Hepatocyte (in vitro differentiated cells): ENCODE measurements at regions not wholly inside any gene's neighbourhood (a gene's known extent, or its start where the extent isn't known, plus 50 kb on each side); places are given as distances from the start of the nearest gene placed in this dataset.

Experiments
- DNase-seq: peaks from one replicate; pipeline ENCODE4 v3.0.0-alpha.2; 2016; ENCODE audit warnings: low spot score
- H2AFZ ChIP-seq: fragments of 200-600 bp; sonication (generic); 2 replicates; pipeline ENCODE4 v1.6.0; 2016; ENCODE audit warnings: antibody characterized with exemption, mild to moderate bottlenecking
- H3K27ac ChIP-seq: fragments of 200-600 bp; sonication (generic); 2 replicates; pipeline ENCODE4 v1.5.1; 2016; ENCODE audit warnings: mild to moderate bottlenecking
- H3K27me3 ChIP-seq: fragments of 200-600 bp; sonication (generic); 2 replicates; pipeline ENCODE4 v1.6.1; 2016
- H3K36me3 ChIP-seq: fragments of 200-600 bp; sonication (generic); replicated peaks from 2 replicates; pipeline ENCODE4 v1.5.1; 2016; ENCODE audit warnings: low read depth; ENCODE audit not compliant: insufficient read depth
- H3K4me1 ChIP-seq: fragments of 200-600 bp; sonication (generic); 2 replicates; pipeline ENCODE4 v1.5.1; 2016; ENCODE audit warnings: mild to moderate bottlenecking, moderate library complexity; ENCODE audit not compliant: insufficient read depth
- H3K4me2 ChIP-seq: fragments of 200-600 bp; sonication (generic); 2 replicates; pipeline ENCODE4 v1.6.0; 2016
- H3K4me3 ChIP-seq: fragments of 200-600 bp; sonication (generic); 2 replicates; pipeline ENCODE4 v1.5.1; 2016; ENCODE audit warnings: mild to moderate bottlenecking
- H3K79me2 ChIP-seq: fragments of 200-600 bp; sonication (generic); 2 replicates; pipeline ENCODE4 v1.6.0; 2017; ENCODE audit warnings: mild to moderate bottlenecking
- H3K9me2 ChIP-seq: fragments of 200-600 bp; sonication (generic); replicated peaks from 2 replicates; pipeline ENCODE4 v1.6.0; 2017; ENCODE audit warnings: mild to moderate bottlenecking; ENCODE audit not compliant: insufficient read depth
- H3K9me3 ChIP-seq: fragments of 200-600 bp; sonication (generic); 2 replicates; pipeline ENCODE4 v1.5.1; 2016; ENCODE audit warnings: low read depth, mild to moderate bottlenecking
- H4K20me1 ChIP-seq: fragments of 200-600 bp; sonication (generic); 2 replicates; pipeline ENCODE4 v1.6.0; 2016; ENCODE audit warnings: mild to moderate bottlenecking; ENCODE audit not compliant: insufficient read depth, poor library complexity, severe bottlenecking
- EZH2 ChIP-seq: fragments of 200-600 bp; sonication (generic); IDR thresholded peaks from 2 replicates; pipeline ENCODE4 v1.6.1; 2016; ENCODE audit warnings: antibody characterized with exemption, mild to moderate bottlenecking, borderline replicate concordance
- EZH2phosphoT487 ChIP-seq: fragments of 200-600 bp; sonication (generic); IDR thresholded peaks from one replicate; pipeline ENCODE4 v1.6.1; 2018; ENCODE audit warnings: antibody characterized with exemption, mild to moderate bottlenecking, low read depth, moderate library complexity; ENCODE audit not compliant: unreplicated experiment, severe bottlenecking
- WGBS: methylation state at CpG from one replicate; pipeline ENCODE4 v1.1.6; 2016; ENCODE audit warnings: low lambda C conversion rate; ENCODE audit errors: missing lambda C conversion rate; 5-methylcytosine and 5-hydroxymethylcytosine counted together
- TF ChIP-seq, protein P1 (sequence below): fragments of 200-600 bp; sonication (generic); IDR thresholded peaks from 2 replicates; pipeline ENCODE4 v1.5.1; 2016; ENCODE audit warnings: antibody characterized with exemption, mild to moderate bottlenecking; ENCODE audit not compliant: poor library complexity

DNA sequence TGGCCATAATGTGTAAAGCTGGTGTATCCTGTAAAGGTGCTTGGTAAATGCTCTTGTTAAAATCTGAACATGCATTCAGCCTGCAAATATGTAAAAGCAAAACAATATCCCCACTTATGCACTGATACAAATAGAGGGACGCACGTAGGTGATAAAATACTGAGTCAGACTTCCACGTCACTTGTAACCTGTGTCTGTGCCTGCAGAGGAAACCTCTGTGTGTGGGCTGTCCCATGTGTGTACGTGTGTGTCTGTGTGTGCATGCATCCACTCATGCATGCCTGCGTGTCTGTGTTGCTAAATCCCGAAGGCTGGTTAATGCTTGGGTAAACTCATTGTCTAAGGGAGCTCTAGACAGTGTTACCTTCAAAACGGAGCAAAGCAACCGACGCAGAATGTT lies 68.9 kb downstream of the KLF6 start:
- 76% methylated on average over 9 of the region's 9 CpGs for WGBS
- no peak for DNase-seq

DNA sequence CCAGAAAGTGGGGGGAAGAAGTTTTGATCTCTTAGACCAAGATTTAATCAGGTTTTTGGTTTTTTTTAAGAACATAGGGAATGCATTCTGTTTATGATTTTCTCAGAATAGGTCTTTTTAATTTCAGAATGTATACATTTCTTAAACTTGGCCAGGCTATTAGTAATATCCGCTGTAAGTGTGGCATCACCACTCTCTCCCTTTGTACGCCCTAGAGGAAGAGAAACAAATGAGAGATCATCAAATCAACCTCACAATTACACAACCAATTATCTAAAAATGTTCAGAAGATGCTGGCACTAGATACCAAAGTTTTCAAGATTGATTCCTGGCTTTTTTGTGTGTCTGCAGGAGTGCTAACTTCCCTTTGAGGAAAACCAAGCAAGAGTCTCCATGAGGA lies 70.0 kb downstream of the KLF6 start:
- Histone ChIP-seq H3K9me2 (no peaks in the 10 kb centered on the region), H3K4me2 (no peak overlapping the region), H3K79me2 (no peaks in the 10 kb centered on the region), H2AFZ (no peak overlapping the region), H3K4me3 (no peak overlapping the region), H3K27ac (no peak overlapping the region), H3K9me3 (no peaks in the 10 kb centered on the region), H4K20me1 (no peaks in the 10 kb centered on the region), H3K36me3 (no peaks in the 10 kb centered on the region), H3K4me1 (no peaks in the 10 kb centered on the region), H3K27me3 (no peaks in the 10 kb centered on the region)
- no peak for TF ChIP-seq EZH2
- TF ChIP-seq, protein P1, sequence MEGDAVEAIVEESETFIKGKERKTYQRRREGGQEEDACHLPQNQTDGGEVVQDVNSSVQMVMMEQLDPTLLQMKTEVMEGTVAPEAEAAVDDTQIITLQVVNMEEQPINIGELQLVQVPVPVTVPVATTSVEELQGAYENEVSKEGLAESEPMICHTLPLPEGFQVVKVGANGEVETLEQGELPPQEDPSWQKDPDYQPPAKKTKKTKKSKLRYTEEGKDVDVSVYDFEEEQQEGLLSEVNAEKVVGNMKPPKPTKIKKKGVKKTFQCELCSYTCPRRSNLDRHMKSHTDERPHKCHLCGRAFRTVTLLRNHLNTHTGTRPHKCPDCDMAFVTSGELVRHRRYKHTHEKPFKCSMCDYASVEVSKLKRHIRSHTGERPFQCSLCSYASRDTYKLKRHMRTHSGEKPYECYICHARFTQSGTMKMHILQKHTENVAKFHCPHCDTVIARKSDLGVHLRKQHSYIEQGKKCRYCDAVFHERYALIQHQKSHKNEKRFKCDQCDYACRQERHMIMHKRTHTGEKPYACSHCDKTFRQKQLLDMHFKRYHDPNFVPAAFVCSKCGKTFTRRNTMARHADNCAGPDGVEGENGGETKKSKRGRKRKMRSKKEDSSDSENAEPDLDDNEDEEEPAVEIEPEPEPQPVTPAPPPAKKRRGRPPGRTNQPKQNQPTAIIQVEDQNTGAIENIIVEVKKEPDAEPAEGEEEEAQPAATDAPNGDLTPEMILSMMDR, result no peak
- no peak for TF ChIP-seq EZH2phosphoT487
- 91% methylated on average over 2 of the region's 2 CpGs for WGBS
- no peak for DNase-seq

More for the DNA sequence above, 68.9 kb downstream of the KLF6 start:
- H3K4me3 ChIP-seq, result no peak overlapping the region
- no peaks in the 10 kb centered on the region for H3K27me3 ChIP-seq
- H4K20me1 ChIP-seq, result no peaks in the 10 kb centered on the region
- no peaks in the 10 kb centered on the region for H3K4me1 ChIP-seq
- H3K36me3 ChIP-seq, result no peaks in the 10 kb centered on the region
- TF ChIP-seq, protein P1, result no peak
- TF ChIP-seq EZH2 (no peak), EZH2phosphoT487 (no peak)
- no peaks in the 10 kb centered on the region for H3K9me2 ChIP-seq
- no peaks in the 10 kb centered on the region for H3K9me3 ChIP-seq
- no peak overlapping the region for H2AFZ ChIP-seq
- no peak overlapping the region for H3K27ac ChIP-seq
- H3K4me2 ChIP-seq, result no peak overlapping the region
- H3K79me2 ChIP-seq, result no peaks in the 10 kb centered on the region

DNA sequence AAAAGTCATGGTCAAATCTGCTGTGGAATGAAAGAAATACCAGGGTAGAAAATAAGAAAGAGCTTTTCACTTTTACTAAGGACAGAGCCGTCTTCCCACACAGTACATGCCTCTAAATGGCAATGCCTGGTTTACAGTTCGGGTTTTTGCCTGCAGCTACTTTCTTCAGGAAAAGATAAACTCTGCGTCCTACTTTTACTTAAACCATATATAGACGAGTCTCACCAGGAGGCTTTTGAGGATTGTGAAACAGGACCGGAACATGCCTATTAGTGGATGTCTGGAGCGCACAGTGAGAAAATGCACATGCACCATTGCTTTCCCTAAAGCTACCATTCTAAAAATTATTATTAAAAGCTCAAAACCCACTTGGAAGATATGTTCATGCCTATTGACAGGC lies 70.5 kb downstream of the KLF6 start:
- Histone ChIP-seq H3K9me2 (no peaks in the 10 kb centered on the region), H2AFZ (no peak overlapping the region), H3K27ac (no peak overlapping the region), H3K9me3 (no peaks in the 10 kb centered on the region), H3K36me3 (no peaks in the 10 kb centered on the region), H3K4me1 (no peaks in the 10 kb centered on the region), H3K79me2 (no peaks in the 10 kb centered on the region), H3K4me3 (no peak overlapping the region), H4K20me1 (no peaks in the 10 kb centered on the region), H3K27me3 (no peaks in the 10 kb centered on the region), H3K4me2 (no peak overlapping the region)
- no peak for TF ChIP-seq EZH2phosphoT487
- TF ChIP-seq, protein P1, result no peak
- WGBS, result 41% methylated on average over 6 of the region's 6 CpGs
- no peak for DNase-seq

DNA sequence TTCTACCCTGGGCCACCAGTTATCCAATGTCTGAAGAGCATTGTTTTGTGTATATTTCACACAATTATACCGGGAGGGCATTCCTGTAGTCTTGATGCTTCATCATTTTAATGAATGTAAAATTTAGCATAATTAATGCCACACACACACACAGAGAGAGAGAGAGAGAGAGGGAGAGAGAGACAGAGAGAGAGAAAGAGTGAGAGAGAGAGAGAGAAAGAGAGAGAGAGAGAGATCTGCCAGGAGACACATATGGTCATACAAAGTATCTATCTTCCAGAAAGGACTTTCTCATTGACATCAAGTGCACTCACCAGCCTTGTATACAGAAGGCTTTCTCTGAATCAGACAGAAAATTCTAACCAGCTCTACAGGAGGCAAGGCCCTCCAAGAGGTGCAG lies 72.3 kb downstream of the KLF6 start:
- H3K4me3 ChIP-seq, result no peak overlapping the region
- H3K79me2 ChIP-seq, result no peaks in the 10 kb centered on the region
- no peak overlapping the region for H3K27ac ChIP-seq
- H3K9me3 ChIP-seq, result no peaks in the 10 kb centered on the region
- DNase-seq, result no peak
- H2AFZ ChIP-seq, result no peak overlapping the region
- H3K4me2 ChIP-seq, result no peak overlapping the region
- H3K36me3 ChIP-seq, result no peaks in the 10 kb centered on the region
- no peaks in the 10 kb centered on the region for H3K27me3 ChIP-seq
- 87% methylated on average over 1 of the region's 1 CpG for WGBS
- TF ChIP-seq EZH2, result no peak
- TF ChIP-seq, protein P1, result no peak
- TF ChIP-seq EZH2phosphoT487, result no peak
- H3K9me2 ChIP-seq, result no peaks in the 10 kb centered on the region
- H4K20me1 ChIP-seq, result no peaks in the 10 kb centered on the region
- no peaks in the 10 kb centered on the region for H3K4me1 ChIP-seq
